ENCODE measurements at regions not wholly inside any gene's neighbourhood (a gene's known extent, or its start where the extent isn't known, plus 50 kb on each side); places are given as distances from the start of the nearest gene placed in this dataset.

- TF ChIP-seq POLR2A (IDR thresholded peaks at IDR 0.05) (no peak), CTCF (IDR thresholded peaks at IDR 0.05) (no peak), POLR2AphosphoS5 (IDR thresholded peaks at IDR 0.05) (no peak)
- no peak overlapping the region for H3K4me3 ChIP-seq
- no peaks in the 10 kb centered on the region for H3K9me3 ChIP-seq
- DNase-seq (ENCODE audit: low spot score) = no peak
- H3K4me1 ChIP-seq (replicated peaks) = no peaks in the 10 kb centered on the region
- H3K36me3 ChIP-seq = no peaks in the 10 kb centered on the region
- no peaks in the 10 kb centered on the region for H3K27me3 ChIP-seq (replicated peaks; ENCODE audit: insufficient read depth)
- WGBS = 93% methylated on average over 1 of the region's 1 CpG
- H3K27ac ChIP-seq = no peak overlapping the region
- intact Hi-C loops (cut with DNase I) = no loop called here
Observed at GRCh38 chr13:74570046-74570445, 435.8 kb upstream of the KLF12 start.

- no peak overlapping the region for H3K4me3 ChIP-seq
- no peak overlapping the region for H3K27ac ChIP-seq
- H3K36me3 ChIP-seq = no peaks in the 10 kb centered on the region
- no peaks in the 10 kb centered on the region for H3K9me3 ChIP-seq
- 0% methylated on average over 1 of the region's 1 CpG for WGBS
- H3K4me1 ChIP-seq (replicated peaks) = no peaks in the 10 kb centered on the region
- TF ChIP-seq POLR2AphosphoS5 (IDR thresholded peaks at IDR 0.05) (no peak), POLR2A (IDR thresholded peaks at IDR 0.05) (no peak), CTCF (IDR thresholded peaks at IDR 0.05) (no peak)
- no peaks in the 10 kb centered on the region for H3K27me3 ChIP-seq (replicated peaks; ENCODE audit: insufficient read depth)
- intact Hi-C loops (cut with DNase I) = no loop called here
- no peak for DNase-seq (ENCODE audit: low spot score)
Observed at GRCh38 chr13:74569251-74569650, 435.0 kb upstream of the KLF12 start.

GRCh38 chr13:74567485-74567884 lies 433.3 kb upstream of the KLF12 start:
- H3K4me3 ChIP-seq = no peak overlapping the region
- TF ChIP-seq POLR2A (IDR thresholded peaks at IDR 0.05) (no peak), CTCF (IDR thresholded peaks at IDR 0.05) (no peak), POLR2AphosphoS5 (IDR thresholded peaks at IDR 0.05) (no peak)
- H3K27ac ChIP-seq = no peak overlapping the region
- H3K36me3 ChIP-seq = no peaks in the 10 kb centered on the region
- no peaks in the 10 kb centered on the region for H3K27me3 ChIP-seq (replicated peaks; ENCODE audit: insufficient read depth)
- intact Hi-C loops (cut with DNase I) = no loop called here
- DNase-seq (ENCODE audit: low spot score) = no peak
- H3K4me1 ChIP-seq (replicated peaks) = no peaks in the 10 kb centered on the region
- WGBS = 86% methylated on average over 3 of the region's 3 CpGs
- H3K9me3 ChIP-seq = no peaks in the 10 kb centered on the region

- WGBS = 100% methylated on average over 1 of the region's 1 CpG
- Histone ChIP-seq H3K4me1 (replicated peaks) (no peaks in the 10 kb centered on the region), H3K4me3 (no peak overlapping the region), H3K27me3 (replicated peaks; ENCODE audit: insufficient read depth) (no peaks in the 10 kb centered on the region), H3K36me3 (no peaks in the 10 kb centered on the region), H3K27ac (no peak overlapping the region), H3K9me3 (no peaks in the 10 kb centered on the region)
- intact Hi-C loops (cut with DNase I) = no loop called here
- DNase-seq (ENCODE audit: low spot score) = no peak
- TF ChIP-seq POLR2AphosphoS5 (IDR thresholded peaks at IDR 0.05) (no peak), POLR2A (IDR thresholded peaks at IDR 0.05) (no peak), CTCF (IDR thresholded peaks at IDR 0.05) (no peak)
Observed at GRCh38 chr13:74562381-74562780, 428.2 kb upstream of the KLF12 start.

- no peak overlapping the region for H3K27ac ChIP-seq
- DNase-seq (ENCODE audit: low spot score) = no peak
- H3K27me3 ChIP-seq (replicated peaks; ENCODE audit: insufficient read depth) = no peaks in the 10 kb centered on the region
- no peaks in the 10 kb centered on the region for H3K4me1 ChIP-seq (replicated peaks)
- intact Hi-C loops (cut with DNase I) = no loop called here
- no peak overlapping the region for H3K4me3 ChIP-seq
- no peaks in the 10 kb centered on the region for H3K36me3 ChIP-seq
- H3K9me3 ChIP-seq = no peaks in the 10 kb centered on the region
- TF ChIP-seq POLR2A (IDR thresholded peaks at IDR 0.05) = no peak
- TF ChIP-seq CTCF (IDR thresholded peaks at IDR 0.05) = no peak
- TF ChIP-seq POLR2AphosphoS5 (IDR thresholded peaks at IDR 0.05) = no peak
Observed at GRCh38 chr13:74561155-74561554, 427.0 kb upstream of the KLF12 start.
